ENCODE measurements at regions not wholly inside any gene's neighbourhood (a gene's known extent, or its start where the extent isn't known, plus 50 kb on each side); places are given as distances from the start of the nearest gene placed in this dataset.
"Not testable (repeated sequence)": the region's sequence is repeated elsewhere in the genome, so short reads cannot be mapped to it uniquely, and the experiment has no call there.

- Histone ChIP-seq H3K4me3 (ENCODE audit: low read length) (no peak overlapping the region), H3K4me1 (ENCODE audit: insufficient read depth, low read length) (no peaks in the 10 kb centered on the region), H3K36me3 (ENCODE audit: insufficient read depth, low read length) (no peaks in the 10 kb centered on the region), H2AFZ (ENCODE audit: low read depth, low read length) (no peak overlapping the region), H3K27me3 (ENCODE audit: insufficient read depth, low read length) (no peaks in the 10 kb centered on the region), H3K9me3 (ENCODE audit: low read length) (no peaks in the 10 kb centered on the region)
Measured at GRCh38 chr3:24545887-24546286, 51.2 kb upstream of the THRB start.

GRCh38 chr3:24548278-24548677, 53.6 kb upstream of the THRB start:
- no peak overlapping the region for H2AFZ ChIP-seq (ENCODE audit: low read depth, low read length)
- no peaks in the 10 kb centered on the region for H3K9me3 ChIP-seq (ENCODE audit: low read length)
- no peaks in the 10 kb centered on the region for H3K36me3 ChIP-seq (ENCODE audit: insufficient read depth, low read length)
- no peak overlapping the region for H3K4me3 ChIP-seq (ENCODE audit: low read length)
- H3K27me3 ChIP-seq (ENCODE audit: insufficient read depth, low read length), result no peaks in the 10 kb centered on the region
- H3K4me1 ChIP-seq (ENCODE audit: insufficient read depth, low read length), result no peaks in the 10 kb centered on the region

GRCh38 chr3:24550588-24550987, 55.9 kb upstream of the THRB start:
- no peaks in the 10 kb centered on the region for H3K36me3 ChIP-seq (ENCODE audit: insufficient read depth, low read length)
- no peak overlapping the region for H2AFZ ChIP-seq (ENCODE audit: low read depth, low read length)
- no peaks in the 10 kb centered on the region for H3K4me1 ChIP-seq (ENCODE audit: insufficient read depth, low read length)
- H3K4me3 ChIP-seq (ENCODE audit: low read length), result no peak overlapping the region
- no peaks in the 10 kb centered on the region for H3K27me3 ChIP-seq (ENCODE audit: insufficient read depth, low read length)
- H3K9me3 ChIP-seq (ENCODE audit: low read length), result no peaks in the 10 kb centered on the region

- no peaks in the 10 kb centered on the region for H3K27me3 ChIP-seq (ENCODE audit: insufficient read depth, low read length)
- H3K4me3 ChIP-seq (ENCODE audit: low read length), result no peak overlapping the region
- no peaks in the 10 kb centered on the region for H3K36me3 ChIP-seq (ENCODE audit: insufficient read depth, low read length)
- no peaks in the 10 kb centered on the region for H3K4me1 ChIP-seq (ENCODE audit: insufficient read depth, low read length)
- no peaks in the 10 kb centered on the region for H3K9me3 ChIP-seq (ENCODE audit: low read length)
- no peak overlapping the region for H2AFZ ChIP-seq (ENCODE audit: low read depth, low read length)
Measured at GRCh38 chr3:24551626-24552025, 57.0 kb upstream of the THRB start.

- Histone ChIP-seq H3K36me3 (ENCODE audit: insufficient read depth, low read length) (no peaks in the 10 kb centered on the region), H2AFZ (ENCODE audit: low read depth, low read length) (no peak overlapping the region), H3K4me1 (ENCODE audit: insufficient read depth, low read length) (no peaks in the 10 kb centered on the region), H3K9me3 (ENCODE audit: low read length) (no peaks in the 10 kb centered on the region), H3K27me3 (ENCODE audit: insufficient read depth, low read length) (no peaks in the 10 kb centered on the region), H3K4me3 (ENCODE audit: low read length) (no peak overlapping the region)
Measured at GRCh38 chr3:24562895-24563294, 68.2 kb upstream of the THRB start.

GRCh38 chr3:24565053-24565452, 70.4 kb upstream of the THRB start:
- Histone ChIP-seq H3K36me3 (ENCODE audit: insufficient read depth, low read length) (no peaks in the 10 kb centered on the region), H3K4me3 (ENCODE audit: low read length) (no peak overlapping the region), H3K27me3 (ENCODE audit: insufficient read depth, low read length) (no peaks in the 10 kb centered on the region), H2AFZ (ENCODE audit: low read depth, low read length) (no peak overlapping the region), H3K4me1 (ENCODE audit: insufficient read depth, low read length) (no peaks in the 10 kb centered on the region), H3K9me3 (ENCODE audit: low read length) (no peaks in the 10 kb centered on the region)

GRCh38 chr3:24565656-24566055, 71.0 kb upstream of the THRB start:
- H2AFZ ChIP-seq (ENCODE audit: low read depth, low read length), result no peak overlapping the region
- H3K9me3 ChIP-seq (ENCODE audit: low read length), result no peaks in the 10 kb centered on the region
- H3K4me3 ChIP-seq (ENCODE audit: low read length), result no peak overlapping the region
- no peaks in the 10 kb centered on the region for H3K4me1 ChIP-seq (ENCODE audit: insufficient read depth, low read length)
- no peaks in the 10 kb centered on the region for H3K27me3 ChIP-seq (ENCODE audit: insufficient read depth, low read length)
- H3K36me3 ChIP-seq (ENCODE audit: insufficient read depth, low read length), result no peaks in the 10 kb centered on the region

- H3K36me3 ChIP-seq (ENCODE audit: insufficient read depth, low read length), result no peaks in the 10 kb centered on the region
- H3K27me3 ChIP-seq (ENCODE audit: insufficient read depth, low read length), result no peaks in the 10 kb centered on the region
- no peak overlapping the region for H3K4me3 ChIP-seq (ENCODE audit: low read length)
- no peak overlapping the region for H2AFZ ChIP-seq (ENCODE audit: low read depth, low read length)
- H3K4me1 ChIP-seq (ENCODE audit: insufficient read depth, low read length), result no peaks in the 10 kb centered on the region
- H3K9me3 ChIP-seq (ENCODE audit: low read length), result no peaks in the 10 kb centered on the region
Measured at GRCh38 chr3:24566927-24567326, 72.3 kb upstream of the THRB start.

- H3K27me3 ChIP-seq (ENCODE audit: insufficient read depth, low read length); H2AFZ ChIP-seq (ENCODE audit: low read depth, low read length); H3K4me3 ChIP-seq (ENCODE audit: low read length); H3K9me3 ChIP-seq (ENCODE audit: low read length); H3K36me3 ChIP-seq (ENCODE audit: insufficient read depth, low read length); H3K4me1 ChIP-seq (ENCODE audit: insufficient read depth, low read length): not testable (repeated sequence)
Measured at GRCh38 chr3:24572409-24572808, 77.8 kb upstream of the THRB start.

GRCh38 chr3:24573576-24573975, 78.9 kb upstream of the THRB start:
- Histone ChIP-seq H3K4me1 (ENCODE audit: insufficient read depth, low read length) (no peaks in the 10 kb centered on the region), H3K4me3 (ENCODE audit: low read length) (no peak overlapping the region), H3K9me3 (ENCODE audit: low read length) (no peaks in the 10 kb centered on the region), H3K27me3 (ENCODE audit: insufficient read depth, low read length) (no peaks in the 10 kb centered on the region), H2AFZ (ENCODE audit: low read depth, low read length) (no peak overlapping the region), H3K36me3 (ENCODE audit: insufficient read depth, low read length) (no peaks in the 10 kb centered on the region)

- no peak overlapping the region for H2AFZ ChIP-seq (ENCODE audit: low read depth, low read length)
Measured at GRCh38 chr3:24578324-24578723, 83.7 kb upstream of the THRB start.

GRCh38 chr3:24578951-24579421, 84.3 kb upstream of the THRB start:
- H3K9me3 ChIP-seq (ENCODE audit: low read length), result no peaks in the 10 kb centered on the region
- H2AFZ ChIP-seq (ENCODE audit: low read depth, low read length), result no peak overlapping the region
- no peaks in the 10 kb centered on the region for H3K27me3 ChIP-seq (ENCODE audit: insufficient read depth, low read length)
- H3K36me3 ChIP-seq (ENCODE audit: insufficient read depth, low read length), result no peaks in the 10 kb centered on the region
- H3K4me3 ChIP-seq (ENCODE audit: low read length), result no peak overlapping the region
- no peaks in the 10 kb centered on the region for H3K4me1 ChIP-seq (ENCODE audit: insufficient read depth, low read length)

More at GRCh38 chr3:24578324-24578723, 83.7 kb upstream of the THRB start:
- Histone ChIP-seq H3K27me3 (ENCODE audit: insufficient read depth, low read length) (no peaks in the 10 kb centered on the region), H3K4me1 (ENCODE audit: insufficient read depth, low read length) (no peaks in the 10 kb centered on the region), H3K36me3 (ENCODE audit: insufficient read depth, low read length) (no peaks in the 10 kb centered on the region), H3K4me3 (ENCODE audit: low read length) (no peak overlapping the region), H3K9me3 (ENCODE audit: low read length) (no peaks in the 10 kb centered on the region)

- Histone ChIP-seq H3K4me1 (ENCODE audit: insufficient read depth, low read length) (no peaks in the 10 kb centered on the region), H3K4me3 (ENCODE audit: low read length) (no peak overlapping the region), H2AFZ (ENCODE audit: low read depth, low read length) (no peak overlapping the region), H3K36me3 (ENCODE audit: insufficient read depth, low read length) (no peaks in the 10 kb centered on the region), H3K9me3 (ENCODE audit: low read length) (no peaks in the 10 kb centered on the region), H3K27me3 (ENCODE audit: insufficient read depth, low read length) (no peaks in the 10 kb centered on the region)
Measured at GRCh38 chr3:24582431-24583403, 88.1 kb upstream of the THRB start.
